GM10266 (cell line): ENCODE measurements at regions not wholly inside any gene's neighbourhood (a gene's known extent, or its start where the extent isn't known, plus 50 kb on each side); places are given as distances from the start of the nearest gene placed in this dataset.
"Not testable (repeated sequence)": the region's sequence is repeated elsewhere in the genome, so short reads cannot be mapped to it uniquely, and the experiment has no call there.

Experiments
- DNase-seq: peaks from one replicate; pipeline ENCODE4 v3.0.0; 2012; ENCODE audit errors: extremely low spot score
- TF ChIP-seq, protein P1 (sequence below): IDR thresholded peaks from 2 replicates; pipeline ENCODE4 v1.5.1; 2012; ENCODE audit warnings: mild to moderate bottlenecking, low read depth; ENCODE audit not compliant: control insufficient read depth, insufficient read depth; ENCODE audit errors: missing control alignments

DNA sequence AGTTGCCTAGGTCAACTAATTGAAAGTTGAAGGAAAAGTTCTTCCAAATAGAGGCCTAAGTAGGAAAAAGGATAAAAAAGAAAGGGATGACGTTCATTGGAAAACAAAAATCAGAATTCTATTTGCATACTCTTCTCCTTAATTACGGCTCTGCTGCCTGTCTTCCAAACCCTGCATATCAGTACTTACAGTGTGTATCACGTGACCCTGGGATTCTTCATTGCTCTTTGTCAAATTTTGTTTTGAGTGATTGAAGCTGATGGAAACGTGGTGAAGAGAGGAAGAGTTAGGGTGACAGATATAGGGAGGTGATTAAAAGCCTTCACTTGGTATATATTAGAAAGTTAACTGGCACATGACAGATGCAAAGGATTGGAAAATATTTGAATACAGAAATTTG is 97.9 kb downstream of the ZNF92 start:
- TF ChIP-seq, protein P1, sequence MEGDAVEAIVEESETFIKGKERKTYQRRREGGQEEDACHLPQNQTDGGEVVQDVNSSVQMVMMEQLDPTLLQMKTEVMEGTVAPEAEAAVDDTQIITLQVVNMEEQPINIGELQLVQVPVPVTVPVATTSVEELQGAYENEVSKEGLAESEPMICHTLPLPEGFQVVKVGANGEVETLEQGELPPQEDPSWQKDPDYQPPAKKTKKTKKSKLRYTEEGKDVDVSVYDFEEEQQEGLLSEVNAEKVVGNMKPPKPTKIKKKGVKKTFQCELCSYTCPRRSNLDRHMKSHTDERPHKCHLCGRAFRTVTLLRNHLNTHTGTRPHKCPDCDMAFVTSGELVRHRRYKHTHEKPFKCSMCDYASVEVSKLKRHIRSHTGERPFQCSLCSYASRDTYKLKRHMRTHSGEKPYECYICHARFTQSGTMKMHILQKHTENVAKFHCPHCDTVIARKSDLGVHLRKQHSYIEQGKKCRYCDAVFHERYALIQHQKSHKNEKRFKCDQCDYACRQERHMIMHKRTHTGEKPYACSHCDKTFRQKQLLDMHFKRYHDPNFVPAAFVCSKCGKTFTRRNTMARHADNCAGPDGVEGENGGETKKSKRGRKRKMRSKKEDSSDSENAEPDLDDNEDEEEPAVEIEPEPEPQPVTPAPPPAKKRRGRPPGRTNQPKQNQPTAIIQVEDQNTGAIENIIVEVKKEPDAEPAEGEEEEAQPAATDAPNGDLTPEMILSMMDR: no peak
- no peak for DNase-seq

- TF ChIP-seq, protein P1: no peak
- no peak for DNase-seq
Measured at GRCh38 chr7:65475040-65475726, 101.5 kb downstream of the ZNF92 start.

DNA sequence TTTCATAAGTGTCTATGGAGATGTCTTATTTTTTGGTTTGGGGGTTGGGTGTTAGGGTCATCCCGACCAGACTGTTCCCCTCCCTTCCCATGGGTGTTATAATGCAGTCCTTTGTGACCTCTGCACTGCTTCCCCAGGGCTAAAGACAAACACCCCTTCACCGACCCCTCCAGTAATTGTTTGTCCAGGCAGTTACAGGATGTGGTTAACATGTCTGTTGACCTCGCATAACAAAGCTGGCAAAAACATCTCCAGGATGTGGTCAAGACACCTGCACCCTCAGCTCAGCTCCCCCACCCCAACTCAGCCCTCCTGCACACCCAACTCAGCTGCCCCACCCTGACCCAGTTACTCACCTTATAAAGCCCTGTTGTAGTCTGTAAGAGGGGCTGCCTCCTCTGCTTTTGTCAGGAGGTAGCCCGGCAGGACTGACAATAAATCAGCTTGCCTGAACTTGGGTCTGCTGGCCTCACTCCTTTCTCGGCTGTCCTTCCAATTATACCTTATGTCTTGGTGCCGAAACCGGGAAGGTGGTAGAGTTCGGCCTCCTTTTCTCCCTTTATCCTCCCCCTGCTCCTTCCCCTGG is 102.2 kb downstream of the ZNF92 start:
- DNase-seq: peak; percentile 12
- TF ChIP-seq, protein P1: no peak

DNA sequence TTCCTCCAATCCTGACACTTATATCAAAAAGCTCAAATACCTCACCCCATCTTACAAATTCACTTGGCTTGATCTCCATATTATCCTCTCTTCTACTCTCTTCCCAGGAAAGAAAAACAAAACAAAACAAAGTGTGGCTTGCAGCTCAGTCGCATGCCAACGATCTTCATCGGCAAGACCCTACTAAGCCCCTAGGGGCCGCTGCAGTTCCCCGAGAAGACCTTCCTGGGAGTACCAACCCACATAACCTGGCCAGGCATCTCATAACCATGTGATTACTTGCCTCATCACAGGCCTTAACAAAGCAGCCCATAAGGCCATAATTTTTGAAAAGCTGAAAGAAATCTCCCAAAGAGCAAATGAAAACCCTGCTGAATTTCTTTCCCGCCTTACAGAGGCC is 103.7 kb downstream of the ZNF92 start:
- TF ChIP-seq, protein P1: no peak

GRCh38 chr7:65489260-65489767 is 115.7 kb downstream of the ZNF92 start:
- no peak for DNase-seq
- TF ChIP-seq, protein P1: no peak

More for the DNA sequence above, 103.7 kb downstream of the ZNF92 start:
- no peak for DNase-seq

- DNase-seq: not testable (repeated sequence)
Measured at GRCh38 chr7:65496697-65497096, 123.0 kb downstream of the ZNF92 start.

GRCh38 chr7:65503434-65504152 is 129.9 kb downstream of the ZNF92 start:
- TF ChIP-seq, protein P1: no peak

DNA sequence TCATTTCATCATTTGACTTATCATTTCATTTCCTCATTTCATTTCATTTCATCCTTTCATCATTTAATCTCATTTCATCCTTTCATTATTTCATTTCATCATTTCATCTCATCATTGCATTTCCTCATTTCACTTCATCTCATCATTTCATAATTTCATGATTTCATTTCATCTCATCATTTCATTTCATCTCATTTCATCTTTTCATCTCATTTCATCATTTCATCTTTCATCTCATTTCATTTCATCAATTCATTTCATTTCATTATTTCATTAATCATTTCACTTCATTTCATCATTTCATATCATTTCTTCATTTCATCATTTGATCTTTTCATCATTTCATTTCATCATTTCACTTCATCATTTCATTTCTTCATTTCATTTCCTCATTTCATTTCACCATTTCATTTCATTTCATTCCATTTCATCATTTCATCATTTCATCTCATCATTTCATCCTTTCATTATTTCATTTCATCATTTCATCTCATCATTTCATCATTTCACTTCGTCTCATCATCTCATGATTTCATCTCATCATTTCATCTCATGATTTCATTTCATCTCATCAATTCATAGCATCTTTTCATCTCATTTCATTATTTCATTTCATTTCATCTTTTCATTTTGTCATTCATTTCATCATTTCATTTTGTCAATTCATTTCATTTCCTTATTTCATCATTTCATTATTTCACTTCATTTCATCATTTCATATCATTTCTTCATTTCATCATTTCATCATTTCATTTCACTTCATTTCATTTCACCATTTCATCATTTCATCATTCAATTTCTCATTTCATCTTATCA is 131.1 kb downstream of the ZNF92 start:
- DNase-seq: not testable (repeated sequence)

More at GRCh38 chr7:65503434-65504152, 129.9 kb downstream of the ZNF92 start:
- DNase-seq: no peak

DNA sequence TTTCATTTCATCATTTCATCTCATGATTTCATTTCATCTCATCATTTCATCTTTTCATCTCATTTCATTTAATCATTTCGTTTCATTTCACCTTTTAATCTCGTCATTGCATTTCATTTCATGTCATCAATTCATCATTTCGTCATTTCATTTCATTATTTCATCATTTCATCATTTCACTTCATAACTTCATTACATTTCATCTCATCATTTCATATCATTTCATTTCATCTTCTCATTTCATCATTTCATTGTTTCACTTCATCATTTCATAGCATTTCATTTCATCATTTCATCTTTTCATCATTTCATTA is 131.6 kb downstream of the ZNF92 start:
- DNase-seq: not testable (repeated sequence)

DNA sequence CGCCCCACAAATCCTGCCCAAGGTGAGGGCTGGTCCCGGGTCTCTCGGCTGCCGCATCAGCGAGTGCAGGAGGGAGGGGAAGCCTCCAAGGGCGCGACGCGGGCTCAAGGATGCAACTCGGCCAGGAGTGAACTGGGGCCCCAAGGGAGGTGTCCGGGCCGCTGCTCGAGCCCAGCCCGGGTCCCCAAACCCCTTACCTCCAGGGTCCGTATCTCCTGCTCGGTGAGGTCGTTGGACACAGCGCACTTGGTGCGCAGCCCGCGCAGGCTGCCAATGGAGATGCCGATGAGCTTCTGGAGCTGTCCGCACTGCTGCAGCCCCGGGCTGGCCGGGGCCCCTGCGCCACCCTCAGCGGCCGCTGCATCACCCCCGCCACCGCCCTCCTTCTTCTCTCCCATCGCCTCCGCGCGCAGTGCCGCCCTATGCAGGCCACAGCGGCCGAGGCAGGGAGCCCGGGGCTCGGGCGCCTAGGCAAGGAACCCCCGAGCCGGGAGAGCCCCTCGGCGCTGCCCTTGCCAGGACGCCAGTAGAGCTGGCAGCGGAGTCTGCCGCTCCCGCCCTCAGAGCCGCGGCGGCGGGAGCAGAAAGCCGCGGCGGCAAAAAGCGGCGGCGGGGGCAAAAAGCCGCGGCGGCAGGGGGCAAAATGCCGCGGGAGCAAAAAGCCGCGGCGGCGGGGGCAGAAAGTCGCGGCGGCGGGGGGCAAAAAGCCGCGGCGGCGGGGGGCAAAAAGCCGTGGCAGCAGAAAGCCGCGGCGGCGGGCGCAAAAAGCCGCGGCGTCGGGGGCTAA is 135.1 kb downstream of the ZNF92 start:
- DNase-seq: not testable (repeated sequence)
